ENCODE measurements at regions not wholly inside any gene's neighbourhood (a gene's known extent, or its start where the extent isn't known, plus 50 kb on each side); places are given as distances from the start of the nearest gene placed in this dataset.
"Not testable (repeated sequence)": the region's sequence is repeated elsewhere in the genome, so short reads cannot be mapped to it uniquely, and the experiment has no call there.

- Histone ChIP-seq H4K20me1 (ENCODE audit: insufficient read depth, low read length) (no peaks in the 10 kb centered on the region), H3K27me3 (ENCODE audit: insufficient read depth, low read length, poor library complexity) (no peaks in the 10 kb centered on the region), H3K4me2 (ENCODE audit: insufficient read depth, low read length) (no peak overlapping the region), H3K79me2 (ENCODE audit: insufficient read depth, low read length) (no peaks in the 10 kb centered on the region), H3K9me3 (ENCODE audit: insufficient read depth, low read length, severe bottlenecking) (no peaks in the 10 kb centered on the region), H3K36me3 (ENCODE audit: insufficient read depth, low read length) (no peaks in the 10 kb centered on the region), H2AFZ (ENCODE audit: low read depth, low read length) (no peak overlapping the region), H3K4me1 (ENCODE audit: insufficient read depth, low read length) (no peaks in the 10 kb centered on the region), H3K9ac (ENCODE audit: low read depth, low read length) (no peak overlapping the region), H3K27ac (ENCODE audit: low read length) (no peak overlapping the region), H3K4me3 (ENCODE audit: low read depth in 1 of 2, low read length in 2 of 2) (no peak overlapping the region)
- DNase-seq (no peak), ATAC-seq (ENCODE audit: insufficient read depth, low read depth) (no peak)
- TF ChIP-seq CTCF (IDR thresholded peaks at IDR 0.05; ENCODE audit: borderline replicate concordance, extremely low read depth, low read length, poor library complexity, severe bottlenecking) (no peak), EZH2 (IDR thresholded peaks at IDR 0.05; ENCODE audit: borderline replicate concordance, low read depth, low read length, severe bottlenecking) (no peak)
Observed at GRCh38 chr1:188729039-188729438, 1748.6 kb downstream of the BRINP3 start.

- Histone ChIP-seq H3K9me3 (ENCODE audit: insufficient read depth, low read length, severe bottlenecking) (no peaks in the 10 kb centered on the region), H3K36me3 (ENCODE audit: insufficient read depth, low read length) (no peaks in the 10 kb centered on the region), H4K20me1 (ENCODE audit: insufficient read depth, low read length) (no peaks in the 10 kb centered on the region), H3K9ac (ENCODE audit: low read depth, low read length) (no peak overlapping the region), H3K4me3 (ENCODE audit: low read depth in 1 of 2, low read length in 2 of 2) (no peak overlapping the region), H3K79me2 (ENCODE audit: insufficient read depth, low read length) (no peaks in the 10 kb centered on the region), H3K27me3 (ENCODE audit: insufficient read depth, low read length, poor library complexity) (no peaks in the 10 kb centered on the region), H3K4me1 (ENCODE audit: insufficient read depth, low read length) (no peaks in the 10 kb centered on the region), H3K4me2 (ENCODE audit: insufficient read depth, low read length) (no peak overlapping the region), H2AFZ (ENCODE audit: low read depth, low read length) (no peak overlapping the region), H3K27ac (ENCODE audit: low read length) (no peak overlapping the region)
- DNase-seq (no peak), ATAC-seq (ENCODE audit: insufficient read depth, low read depth) (no peak)
- TF ChIP-seq EZH2 (IDR thresholded peaks at IDR 0.05; ENCODE audit: borderline replicate concordance, low read depth, low read length, severe bottlenecking) (no peak), CTCF (IDR thresholded peaks at IDR 0.05; ENCODE audit: borderline replicate concordance, extremely low read depth, low read length, poor library complexity, severe bottlenecking) (no peak)
Observed at GRCh38 chr1:188735567-188735966, 1742.1 kb downstream of the BRINP3 start.

GRCh38 chr1:188749275-188749674 lies 1728.4 kb downstream of the BRINP3 start:
- not testable (repeated sequence) for H4K20me1 ChIP-seq (ENCODE audit: insufficient read depth, low read length); H3K4me2 ChIP-seq (ENCODE audit: insufficient read depth, low read length); H3K36me3 ChIP-seq (ENCODE audit: insufficient read depth, low read length); H3K79me2 ChIP-seq (ENCODE audit: insufficient read depth, low read length); H3K9me3 ChIP-seq (ENCODE audit: insufficient read depth, low read length, severe bottlenecking); H3K27ac ChIP-seq (ENCODE audit: low read length); ATAC-seq (ENCODE audit: insufficient read depth, low read depth); H3K4me1 ChIP-seq (ENCODE audit: insufficient read depth, low read length); H3K9ac ChIP-seq (ENCODE audit: low read depth, low read length); DNase-seq; H3K27me3 ChIP-seq (ENCODE audit: insufficient read depth, low read length, poor library complexity); H2AFZ ChIP-seq (ENCODE audit: low read depth, low read length); H3K4me3 ChIP-seq (ENCODE audit: low read depth in 1 of 2, low read length in 2 of 2)

- not testable (repeated sequence) for H3K27me3 ChIP-seq (ENCODE audit: insufficient read depth, low read length, poor library complexity); H3K9ac ChIP-seq (ENCODE audit: low read depth, low read length); H3K79me2 ChIP-seq (ENCODE audit: insufficient read depth, low read length); ATAC-seq (ENCODE audit: insufficient read depth, low read depth); H3K9me3 ChIP-seq (ENCODE audit: insufficient read depth, low read length, severe bottlenecking); H3K27ac ChIP-seq (ENCODE audit: low read length); H3K4me1 ChIP-seq (ENCODE audit: insufficient read depth, low read length); H3K36me3 ChIP-seq (ENCODE audit: insufficient read depth, low read length); H3K4me3 ChIP-seq (ENCODE audit: low read depth in 1 of 2, low read length in 2 of 2); H2AFZ ChIP-seq (ENCODE audit: low read depth, low read length); DNase-seq; H3K4me2 ChIP-seq (ENCODE audit: insufficient read depth, low read length); H4K20me1 ChIP-seq (ENCODE audit: insufficient read depth, low read length)
Observed at GRCh38 chr1:188752027-188752426, 1725.6 kb downstream of the BRINP3 start.

GRCh38 chr1:188757747-188758146 lies 1719.9 kb downstream of the BRINP3 start:
- not testable (repeated sequence) for H3K27me3 ChIP-seq (ENCODE audit: insufficient read depth, low read length, poor library complexity); H3K4me2 ChIP-seq (ENCODE audit: insufficient read depth, low read length)

More at GRCh38 chr1:188757747-188758146, 1719.9 kb downstream of the BRINP3 start:
- H3K79me2 ChIP-seq (ENCODE audit: insufficient read depth, low read length); H3K9ac ChIP-seq (ENCODE audit: low read depth, low read length); H3K27ac ChIP-seq (ENCODE audit: low read length); DNase-seq; H3K9me3 ChIP-seq (ENCODE audit: insufficient read depth, low read length, severe bottlenecking); H2AFZ ChIP-seq (ENCODE audit: low read depth, low read length); ATAC-seq (ENCODE audit: insufficient read depth, low read depth); H3K4me1 ChIP-seq (ENCODE audit: insufficient read depth, low read length); H4K20me1 ChIP-seq (ENCODE audit: insufficient read depth, low read length); H3K4me3 ChIP-seq (ENCODE audit: low read depth in 1 of 2, low read length in 2 of 2); H3K36me3 ChIP-seq (ENCODE audit: insufficient read depth, low read length): not testable (repeated sequence)
